NCI-H2081 (cell line): ENCODE measurements at regions not wholly inside any gene's neighbourhood (a gene's known extent, or its start where the extent isn't known, plus 50 kb on each side); places are given as distances from the start of the nearest gene placed in this dataset.
A peak's percentile ranks its signal among the peaks of the same experiment; 100 is the strongest.
"Not testable (repeated sequence)": the region's sequence is repeated elsewhere in the genome, so short reads cannot be mapped to it uniquely, and the experiment has no call there.

ENCODE experiments used
- DNase-seq, 2 experiments: peaks; one replicate each; lab custom pipeline; 2025; lab: John Stamatoyannopoulos, UW

- peak; percentile 21 to 52 for DNase-seq
Measured at GRCh38 chr14:49946320-49947141, 53.6 kb downstream of the ARF6 start.

GRCh38 chr14:49947506-49947905 is 54.6 kb downstream of the ARF6 start:
- peak in 1 of 2 experiments; percentile 57 for DNase-seq

DNA sequence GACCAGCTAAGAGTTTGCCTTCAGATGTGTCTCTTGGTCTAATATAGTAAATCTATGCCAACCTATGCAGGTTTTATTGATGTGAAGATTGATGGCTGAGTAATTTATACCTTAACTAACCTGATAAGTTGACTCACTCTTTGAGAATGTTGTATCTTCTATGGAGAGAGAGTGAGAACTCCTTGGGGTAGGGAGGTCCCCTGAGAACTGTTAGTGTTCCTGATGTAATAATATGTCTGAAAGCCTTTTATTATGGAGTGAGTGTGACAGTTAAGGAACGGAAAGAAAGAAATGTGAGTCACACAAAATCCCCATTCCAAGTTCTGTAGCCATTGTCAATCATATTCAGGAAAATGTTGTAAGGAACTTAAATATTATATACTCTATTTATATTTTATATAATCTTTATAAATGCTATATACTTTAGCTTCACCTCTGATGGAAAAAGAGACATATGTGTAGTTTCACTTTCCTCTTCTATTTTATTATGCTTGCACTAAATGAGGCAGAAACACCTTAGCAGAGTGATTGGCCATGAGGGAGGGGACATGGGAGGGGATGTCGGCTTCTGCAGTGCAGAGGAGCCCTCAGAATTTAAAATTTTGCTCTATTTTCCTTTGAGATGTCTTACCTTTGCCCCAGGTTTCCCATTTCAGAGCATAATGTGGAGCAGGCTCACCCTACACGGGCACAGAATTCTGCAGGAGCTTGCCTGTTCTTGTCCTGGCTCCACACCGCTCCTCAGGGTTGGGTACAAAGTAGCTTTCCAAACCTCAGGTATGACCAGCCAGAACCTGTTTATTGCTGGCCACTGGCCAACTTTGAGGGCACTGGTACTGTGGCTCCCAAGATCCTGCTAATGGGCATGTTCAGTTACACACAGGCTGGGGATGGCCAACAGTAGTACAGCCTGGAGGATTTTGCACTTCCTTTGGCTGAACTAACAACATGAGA is 57.7 kb downstream of the ARF6 start:
- peak in 1 of 2 experiments; percentile 45 for DNase-seq

- no peak for DNase-seq
Measured at GRCh38 chr14:49951229-49951607, 58.3 kb downstream of the ARF6 start.

GRCh38 chr14:49951691-49952345 is 58.9 kb downstream of the ARF6 start:
- no peak for DNase-seq

GRCh38 chr14:49953196-49953595 is 60.3 kb downstream of the ARF6 start:
- no peak for DNase-seq

GRCh38 chr14:49954171-49954631 is 61.3 kb downstream of the ARF6 start:
- DNase-seq = no peak

DNA sequence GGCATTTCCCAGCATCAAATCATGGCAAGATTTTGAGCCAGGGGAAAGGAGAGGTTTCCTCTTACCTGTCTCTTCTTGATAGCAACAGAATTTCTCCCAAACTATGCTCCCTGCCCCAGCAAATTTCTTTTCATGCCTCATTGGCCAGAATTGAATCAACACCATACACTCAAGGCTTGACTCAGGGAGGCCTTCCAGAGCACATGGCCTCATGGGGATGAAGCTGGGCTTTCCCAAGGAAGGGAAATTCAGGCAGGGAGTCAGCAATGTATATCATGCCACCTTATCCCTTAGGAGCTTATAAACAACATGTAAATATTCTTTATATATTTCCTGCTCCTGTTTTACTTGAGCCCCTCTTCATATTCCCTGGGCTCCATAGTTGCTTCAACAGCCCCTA is 62.1 kb downstream of the ARF6 start:
- no peak for DNase-seq

DNA sequence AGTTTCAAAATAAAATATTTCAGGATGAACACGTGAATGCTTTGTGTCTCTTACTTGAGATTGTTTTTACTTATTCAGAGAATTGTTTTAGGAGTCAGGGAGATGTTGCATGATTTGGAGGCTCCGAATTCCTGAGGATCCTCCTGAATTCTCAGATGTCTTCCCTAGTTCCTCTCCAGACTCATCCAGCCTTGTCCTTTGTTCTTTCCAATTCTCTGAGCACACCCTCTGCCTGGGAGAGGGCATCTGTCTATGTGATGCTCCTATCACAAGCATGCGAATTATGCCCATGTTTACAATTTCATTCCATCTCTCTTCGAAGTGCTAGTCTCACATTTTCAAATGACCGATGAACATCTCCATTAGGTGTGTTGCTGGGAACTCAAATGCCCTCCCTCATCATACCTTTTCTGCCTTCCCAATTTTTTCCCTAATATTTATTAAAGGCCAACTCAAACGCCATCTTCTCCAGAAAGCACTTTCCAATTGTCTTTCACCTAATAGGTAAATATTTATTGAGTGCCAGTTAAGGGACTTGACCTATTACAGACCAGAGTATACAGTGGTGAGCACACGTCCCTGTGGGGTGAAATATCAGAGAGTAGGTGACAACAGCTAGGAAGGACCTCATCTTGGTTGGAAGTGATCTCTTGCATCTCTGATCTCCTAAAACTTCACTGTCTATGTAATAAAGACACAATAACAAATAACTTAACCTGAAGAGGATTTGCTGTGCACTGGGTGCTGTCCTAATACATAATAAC is 64.4 kb downstream of the ARF6 start:
- DNase-seq = no peak

DNA sequence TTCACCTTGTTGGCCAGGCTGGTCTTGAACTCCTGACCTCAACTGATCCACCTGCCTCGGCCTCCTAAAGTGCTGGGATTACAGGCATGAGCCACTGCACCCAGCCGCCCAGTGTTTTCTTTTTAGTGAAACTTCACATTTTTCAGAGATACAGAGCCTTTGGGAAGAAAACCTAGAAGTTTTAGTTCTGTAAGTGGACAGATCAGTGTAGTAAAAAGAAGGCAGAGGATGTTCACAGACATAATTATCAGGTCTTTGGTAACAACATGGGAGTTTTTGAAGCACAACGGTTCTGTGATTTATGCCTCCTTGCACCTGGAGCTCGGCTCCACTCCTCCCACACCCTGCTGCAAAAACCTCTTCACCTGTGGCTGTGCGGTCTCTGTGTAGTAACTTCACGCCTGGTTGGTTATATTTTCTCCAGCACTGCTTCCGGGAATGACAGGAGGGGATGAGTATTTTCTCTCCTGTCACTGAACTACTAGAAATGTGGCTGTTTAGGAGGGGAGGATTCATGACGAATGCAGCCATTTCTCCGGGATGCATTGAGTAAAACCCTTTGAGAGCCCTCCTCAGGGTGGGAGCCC is 67.0 kb downstream of the ARF6 start:
- peak; percentile 64 to 88 for DNase-seq

- DNase-seq = no peak
Measured at GRCh38 chr14:49960453-49960852, 67.6 kb downstream of the ARF6 start.

GRCh38 chr14:49961270-49962222 is 68.7 kb downstream of the ARF6 start:
- no peak for DNase-seq

DNA sequence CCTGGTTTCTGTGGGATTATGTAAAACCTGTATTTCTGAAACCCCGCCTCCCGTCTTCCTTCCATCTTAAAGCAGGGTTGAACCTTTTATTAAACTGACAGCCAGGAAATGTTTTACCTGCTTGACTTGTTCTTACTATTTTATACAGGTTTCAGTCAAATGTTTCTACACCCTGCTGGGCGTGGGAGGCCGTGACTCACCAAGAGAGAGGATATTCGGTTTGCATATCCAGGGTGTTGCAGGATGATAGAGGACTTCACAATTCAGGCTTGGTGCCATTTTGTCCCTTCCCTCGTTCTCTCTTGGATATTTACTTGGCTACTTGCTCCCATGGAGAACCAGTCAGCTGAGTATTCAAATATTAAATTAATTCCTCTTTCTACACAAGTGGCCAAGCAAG is 69.7 kb downstream of the ARF6 start:
- no peak for DNase-seq

GRCh38 chr14:49965068-49965651 is 72.3 kb downstream of the ARF6 start:
- DNase-seq = not testable (repeated sequence)

GRCh38 chr14:49966304-49966809 is 73.5 kb downstream of the ARF6 start:
- DNase-seq = no peak

DNA sequence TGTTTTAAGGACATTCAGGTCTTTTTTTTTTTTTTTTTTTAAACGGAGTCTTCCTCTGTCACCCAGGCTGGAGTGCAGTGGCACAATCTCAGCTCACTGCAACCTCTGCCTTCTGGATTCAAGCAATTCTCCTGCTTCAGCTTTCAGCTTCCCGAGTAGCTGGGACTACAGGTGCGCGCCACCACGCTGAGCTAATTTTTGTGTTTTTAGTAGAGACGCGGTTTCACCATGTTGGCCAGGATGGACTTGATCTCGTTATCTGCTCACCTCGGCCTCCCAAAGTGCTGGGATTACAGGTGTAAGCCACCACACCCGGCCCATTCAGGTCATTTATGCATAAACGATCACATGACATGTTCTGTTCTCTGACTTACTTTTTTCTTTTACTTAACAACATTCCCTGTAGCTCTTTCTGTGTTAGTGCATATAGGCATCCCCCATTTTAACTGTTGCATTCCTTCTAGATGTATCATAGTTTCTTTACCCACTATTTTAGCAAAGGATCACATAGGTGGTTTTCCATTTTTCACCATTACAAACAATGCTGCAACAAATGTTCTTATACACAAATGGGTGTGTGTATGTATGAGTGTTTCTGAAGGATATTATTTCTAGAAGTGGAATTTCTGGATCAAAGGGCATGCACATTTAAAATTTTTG is 74.2 kb downstream of the ARF6 start:
- DNase-seq = no peak

- DNase-seq = no peak
Measured at GRCh38 chr14:49969961-49970360, 77.1 kb downstream of the ARF6 start.

- no peak for DNase-seq
Measured at GRCh38 chr14:49970474-49971147, 77.7 kb downstream of the ARF6 start.
